ENCODE measurements at regions not wholly inside any gene's neighbourhood (a gene's known extent, or its start where the extent isn't known, plus 50 kb on each side); places are given as distances from the start of the nearest gene placed in this dataset.
A peak's percentile ranks its signal among the peaks of the same experiment; 100 is the strongest.

GRCh38 chr2:186201371-186201770 is 284.7 kb upstream of the ZC3H15 start:
- DNase-seq (ENCODE audit: low read depth, low spot score): no peak
- in situ Hi-C loops (cut with HindIII; ENCODE audit: low pct_unique_long_range_greater_than_20kb, low sequenced_read_pairs): no loop called here

DNA sequence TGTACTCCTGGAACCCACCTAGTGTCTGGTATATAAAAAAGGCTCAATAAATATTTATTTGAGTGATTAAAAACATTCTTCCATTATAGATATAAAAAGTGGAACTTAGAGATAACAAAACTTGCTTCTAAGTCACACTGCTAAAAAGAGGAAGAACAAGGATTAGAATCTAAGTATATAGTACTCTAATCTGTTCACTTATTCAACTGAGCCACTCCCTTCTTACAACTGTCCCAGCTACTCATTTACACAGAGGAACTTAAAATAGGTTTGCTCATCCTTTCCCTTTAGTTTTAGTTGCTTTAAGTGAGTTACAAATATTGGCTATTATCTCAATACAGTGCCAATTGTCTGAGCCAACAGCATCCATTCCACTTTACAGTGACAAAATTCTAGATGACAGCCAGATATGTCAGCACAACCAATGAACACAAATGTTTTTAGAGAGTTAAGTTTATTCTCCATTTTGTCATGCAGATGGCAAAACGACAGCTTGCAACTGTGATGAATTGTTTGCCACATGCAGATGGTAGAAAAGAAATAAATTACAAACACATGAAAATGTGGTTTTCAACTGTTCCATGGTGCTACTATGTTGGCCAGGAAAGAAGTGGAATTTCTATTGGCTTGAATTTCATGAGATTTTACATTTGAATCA is 280.7 kb upstream of the ZC3H15 start:
- DNase-seq (ENCODE audit: low read depth, low spot score): no peak
- in situ Hi-C loops (cut with HindIII; ENCODE audit: low pct_unique_long_range_greater_than_20kb, low sequenced_read_pairs): no loop called here

DNA sequence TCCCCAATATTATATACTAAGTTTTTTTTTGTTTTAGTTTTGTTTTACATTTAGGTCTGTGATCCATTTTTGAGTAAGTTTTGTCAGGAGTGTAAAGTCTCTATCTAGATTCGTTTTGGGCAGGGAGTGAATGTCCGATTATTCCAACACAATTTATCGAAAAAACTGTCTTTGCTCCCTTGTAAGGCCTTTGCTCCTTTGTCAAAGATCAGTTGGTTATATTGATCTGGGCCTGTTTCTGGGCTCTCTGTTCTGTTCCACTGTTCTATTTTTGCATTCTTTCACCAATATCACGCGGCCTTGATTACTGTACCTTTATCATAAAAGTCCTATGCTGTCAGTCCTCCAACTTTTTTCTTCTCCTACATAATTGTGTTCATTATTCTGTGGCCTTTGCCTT is 276.5 kb upstream of the ZC3H15 start:
- in situ Hi-C loops (cut with HindIII; ENCODE audit: low pct_unique_long_range_greater_than_20kb, low sequenced_read_pairs): no loop called here
- no peak for DNase-seq (ENCODE audit: low read depth, low spot score)

DNA sequence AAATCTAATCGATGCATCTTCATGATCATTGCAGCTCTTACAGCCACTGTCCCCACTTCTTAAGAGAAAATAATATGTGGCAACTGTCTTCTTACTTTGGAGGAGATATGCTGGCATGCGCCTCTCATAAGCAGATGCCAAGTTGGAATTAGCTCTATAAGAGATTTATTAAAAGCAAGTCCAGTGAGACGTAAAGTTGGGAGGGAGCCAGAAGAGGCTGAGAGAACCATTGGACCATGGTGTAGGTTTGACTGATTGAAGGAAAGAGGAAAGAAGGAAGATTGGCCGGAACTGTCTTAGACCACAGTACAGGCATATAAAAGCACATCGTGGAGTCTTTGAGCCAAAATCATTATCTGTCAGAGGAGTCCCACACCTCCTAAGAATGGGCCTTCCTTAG is 265.7 kb upstream of the ZC3H15 start:
- in situ Hi-C loops (cut with HindIII; ENCODE audit: low pct_unique_long_range_greater_than_20kb, low sequenced_read_pairs): no loop called here
- DNase-seq (ENCODE audit: low read depth, low spot score): no peak

GRCh38 chr2:186229265-186229664 is 256.8 kb upstream of the ZC3H15 start:
- DNase-seq (ENCODE audit: low read depth, low spot score): no peak
- in situ Hi-C loops (cut with HindIII; ENCODE audit: low pct_unique_long_range_greater_than_20kb, low sequenced_read_pairs): no loop called here

GRCh38 chr2:186241874-186242273 is 244.2 kb upstream of the ZC3H15 start:
- no peak for DNase-seq (ENCODE audit: low read depth, low spot score)
- in situ Hi-C loops (cut with HindIII; ENCODE audit: low pct_unique_long_range_greater_than_20kb, low sequenced_read_pairs): no loop called here

GRCh38 chr2:186254759-186255158 is 231.3 kb upstream of the ZC3H15 start:
- no peak for DNase-seq (ENCODE audit: low read depth, low spot score)
- in situ Hi-C loops (cut with HindIII; ENCODE audit: low pct_unique_long_range_greater_than_20kb, low sequenced_read_pairs): no loop called here

GRCh38 chr2:186255823-186256222 is 230.2 kb upstream of the ZC3H15 start:
- DNase-seq (ENCODE audit: low read depth, low spot score): no peak
- in situ Hi-C loops (cut with HindIII; ENCODE audit: low pct_unique_long_range_greater_than_20kb, low sequenced_read_pairs): no loop called here

DNA sequence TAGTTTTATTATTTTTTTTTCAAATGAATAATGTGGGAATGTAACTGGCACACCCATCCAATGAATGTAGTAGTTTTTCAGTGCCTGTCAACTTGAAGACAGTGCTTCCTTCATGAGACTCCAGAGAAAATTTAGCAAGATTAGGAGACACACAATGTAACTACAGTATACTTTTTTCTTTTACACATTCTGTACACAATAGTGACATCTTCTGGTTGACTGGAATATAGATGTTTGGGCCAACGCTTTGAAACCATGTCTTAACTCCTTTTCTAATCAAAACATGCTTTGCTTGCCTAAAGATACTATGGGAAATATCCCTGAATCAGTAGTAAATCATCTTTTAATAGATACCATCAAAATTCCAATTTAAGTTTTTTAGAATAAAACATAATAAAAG is 229.5 kb upstream of the ZC3H15 start:
- in situ Hi-C loops (cut with HindIII; ENCODE audit: low pct_unique_long_range_greater_than_20kb, low sequenced_read_pairs): no loop called here

GRCh38 chr2:186263673-186264250 is 222.3 kb upstream of the ZC3H15 start:
- DNase-seq (ENCODE audit: low read depth, low spot score): no peak
- in situ Hi-C loops (cut with HindIII; ENCODE audit: low pct_unique_long_range_greater_than_20kb, low sequenced_read_pairs): no loop called here

More for the DNA sequence above, 229.5 kb upstream of the ZC3H15 start:
- DNase-seq (ENCODE audit: low read depth, low spot score): peak; percentile 83

- DNase-seq (ENCODE audit: low read depth, low spot score): no peak
- in situ Hi-C loops (cut with HindIII; ENCODE audit: low pct_unique_long_range_greater_than_20kb, low sequenced_read_pairs): no loop called here
Observed at GRCh38 chr2:186269536-186269935, 216.5 kb upstream of the ZC3H15 start.

DNA sequence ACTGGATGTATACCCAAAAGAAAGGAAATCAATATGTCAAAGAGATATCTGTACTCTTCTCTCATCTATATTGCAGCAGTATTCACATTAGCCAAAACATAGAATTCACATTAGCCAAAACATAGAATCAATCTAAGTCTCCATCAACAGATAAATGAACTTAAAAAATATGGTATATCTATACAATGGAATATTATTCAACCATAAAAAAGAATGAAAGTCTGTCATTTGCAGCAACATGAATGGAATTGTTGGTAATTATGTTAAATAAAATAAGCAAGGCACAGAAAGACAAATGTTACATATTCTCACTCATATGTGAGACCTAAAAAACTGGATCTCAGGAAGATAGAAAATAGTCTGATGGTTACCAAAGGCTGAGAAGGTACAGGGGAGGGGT is 212.1 kb upstream of the ZC3H15 start:
- DNase-seq (ENCODE audit: low read depth, low spot score): no peak
- in situ Hi-C loops (cut with HindIII; ENCODE audit: low pct_unique_long_range_greater_than_20kb, low sequenced_read_pairs): no loop called here

- peak; percentile 40 for DNase-seq (ENCODE audit: low read depth, low spot score)
- in situ Hi-C loops (cut with HindIII; ENCODE audit: low pct_unique_long_range_greater_than_20kb, low sequenced_read_pairs): no loop called here
Observed at GRCh38 chr2:186274936-186275575, 211.0 kb upstream of the ZC3H15 start.

GRCh38 chr2:186276909-186277308 is 209.2 kb upstream of the ZC3H15 start:
- in situ Hi-C loops (cut with HindIII; ENCODE audit: low pct_unique_long_range_greater_than_20kb, low sequenced_read_pairs): no loop called here
- no peak for DNase-seq (ENCODE audit: low read depth, low spot score)

- in situ Hi-C loops (cut with HindIII; ENCODE audit: low pct_unique_long_range_greater_than_20kb, low sequenced_read_pairs): no loop called here
- no peak for DNase-seq (ENCODE audit: low read depth, low spot score)
Observed at GRCh38 chr2:186281726-186282125, 204.3 kb upstream of the ZC3H15 start.

DNA sequence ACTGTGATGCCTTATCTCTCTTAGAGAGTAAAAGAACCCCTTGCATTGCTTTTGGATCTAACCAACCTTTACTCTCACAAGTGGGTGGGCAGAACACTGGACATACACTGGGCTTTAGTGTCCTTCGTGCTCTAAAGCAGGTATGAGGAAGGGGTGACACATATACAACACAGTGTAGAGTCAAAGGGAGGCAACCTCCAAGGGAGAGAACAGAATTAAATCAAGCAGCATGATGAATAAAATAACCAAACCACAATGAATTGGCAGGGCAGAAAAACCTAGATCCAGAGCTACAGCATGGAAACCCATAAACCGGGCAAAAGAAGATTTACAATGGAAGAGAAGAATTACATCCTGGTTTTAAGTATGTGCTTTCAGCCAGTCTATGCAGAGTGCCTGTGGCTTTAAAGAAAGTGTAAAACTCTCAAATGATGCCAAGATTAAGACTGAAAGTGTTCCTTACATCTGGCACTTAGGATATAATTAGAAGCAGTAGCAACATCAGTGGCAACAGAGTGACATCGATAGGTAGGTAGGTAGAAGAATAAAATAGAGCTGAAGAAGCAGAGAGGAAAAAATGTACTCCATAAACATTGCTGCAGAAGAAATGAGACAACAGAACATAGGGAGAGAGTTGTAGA is 191.7 kb upstream of the ZC3H15 start:
- no peak for DNase-seq (ENCODE audit: low read depth, low spot score)
- in situ Hi-C loops (cut with HindIII; ENCODE audit: low pct_unique_long_range_greater_than_20kb, low sequenced_read_pairs): no loop called here

DNA sequence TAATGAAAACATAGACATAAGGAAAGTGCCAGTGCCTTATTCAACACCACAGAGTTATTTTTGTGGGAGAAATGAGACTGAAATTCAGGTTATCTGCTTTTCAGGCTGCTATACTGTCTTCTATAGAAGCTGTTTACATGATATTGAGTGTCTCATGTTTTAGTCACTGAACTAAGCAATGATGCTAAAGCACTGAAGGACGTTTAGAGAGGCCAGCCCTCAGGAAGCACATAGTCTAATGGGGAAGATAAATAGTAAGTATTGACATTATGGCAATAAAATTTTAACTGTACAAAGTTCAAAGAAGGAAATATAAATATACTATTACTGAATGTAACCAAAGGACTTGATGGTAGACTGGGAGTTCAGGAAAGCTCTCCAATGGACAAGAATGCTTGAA is 186.4 kb upstream of the ZC3H15 start:
- no peak for DNase-seq (ENCODE audit: low read depth, low spot score)
- in situ Hi-C loops (cut with HindIII; ENCODE audit: low pct_unique_long_range_greater_than_20kb, low sequenced_read_pairs): no loop called here

DNA sequence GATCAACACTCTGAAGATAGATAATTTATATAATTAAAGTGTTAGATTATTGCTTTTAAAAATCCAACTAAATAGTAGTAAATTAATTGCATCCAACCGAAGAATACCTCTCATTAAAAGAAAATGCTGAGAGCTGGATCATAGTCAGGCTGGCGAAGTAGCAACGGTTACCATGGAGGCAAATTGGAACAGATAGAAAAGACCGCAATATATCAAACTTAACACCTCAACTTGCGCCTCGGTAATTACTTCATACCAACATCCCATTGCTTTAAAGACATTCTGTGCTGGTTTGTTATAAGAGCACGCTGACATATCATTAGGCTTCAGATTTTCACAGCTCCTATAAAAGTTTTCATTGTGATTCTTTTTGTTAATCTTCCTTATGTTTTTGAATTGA is 183.8 kb upstream of the ZC3H15 start:
- in situ Hi-C loops (cut with HindIII; ENCODE audit: low pct_unique_long_range_greater_than_20kb, low sequenced_read_pairs): no loop called here
- no peak for DNase-seq (ENCODE audit: low read depth, low spot score)

DNA sequence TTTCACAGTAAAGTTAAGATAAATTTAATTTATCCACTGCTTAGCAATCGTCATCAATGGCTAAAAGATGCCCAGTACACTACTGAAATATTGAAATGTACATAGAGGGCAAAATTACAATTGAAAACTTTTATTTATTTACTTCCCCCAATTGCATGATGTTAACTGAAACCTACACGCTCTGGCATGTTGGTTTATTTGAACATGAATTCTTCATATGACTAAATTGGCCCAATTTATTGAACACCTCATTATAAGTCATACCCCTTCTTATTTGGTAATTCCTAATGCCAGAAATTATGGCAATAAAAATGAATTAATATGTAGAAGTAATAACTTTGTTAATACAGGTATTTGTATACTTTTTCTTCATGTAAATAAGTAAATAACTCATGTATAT is 183.0 kb upstream of the ZC3H15 start:
- in situ Hi-C loops (cut with HindIII; ENCODE audit: low pct_unique_long_range_greater_than_20kb, low sequenced_read_pairs): no loop called here

More for the DNA sequence above, 183.0 kb upstream of the ZC3H15 start:
- no peak for DNase-seq (ENCODE audit: low read depth, low spot score)

All from SK-MEL-5 (cell line).